ENCODE measurements at regions not wholly inside any gene's neighbourhood (a gene's known extent, or its start where the extent isn't known, plus 50 kb on each side); places are given as distances from the start of the nearest gene placed in this dataset.

GRCh38 chr5:27608992-27609391, 570.6 kb upstream of the CDH9 start:
- Histone ChIP-seq H3K4me3 (no peak overlapping the region), H3K9me3 (no peaks in the 10 kb centered on the region), H3K27me3 (no peaks in the 10 kb centered on the region), H3K27ac (no peak overlapping the region), H3K4me1 (no peaks in the 10 kb centered on the region), H3K36me3 (no peaks in the 10 kb centered on the region)
- no peak for TF ChIP-seq CTCF (IDR thresholded peaks at IDR 0.05)
- DNase-seq (ENCODE audit: low spot score) = no peak

DNA sequence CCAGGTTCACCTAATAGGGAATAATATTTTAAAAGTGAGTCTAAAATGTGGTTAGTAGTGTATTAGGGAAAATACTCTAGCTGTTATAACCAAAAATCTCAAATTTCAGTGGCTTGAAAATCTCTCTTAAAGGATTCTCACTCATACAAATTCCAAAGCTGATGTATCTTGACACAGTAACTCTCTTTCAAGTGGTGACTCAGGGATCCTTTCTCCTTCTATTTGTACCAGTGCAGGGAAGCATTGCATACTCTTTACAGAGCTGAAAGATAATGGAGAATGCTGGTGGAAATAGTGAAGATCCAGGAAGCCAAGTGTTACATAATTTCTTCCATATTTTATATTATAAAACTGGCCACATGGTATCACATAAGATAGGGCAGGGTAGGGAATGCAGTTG, 560.2 kb upstream of the CDH9 start:
- H3K4me3 ChIP-seq = no peak overlapping the region
- H3K4me1 ChIP-seq = no peaks in the 10 kb centered on the region
- H3K27ac ChIP-seq = no peak overlapping the region
- TF ChIP-seq CTCF (IDR thresholded peaks at IDR 0.05) = no peak
- no peaks in the 10 kb centered on the region for H3K27me3 ChIP-seq
- no peaks in the 10 kb centered on the region for H3K36me3 ChIP-seq
- no peaks in the 10 kb centered on the region for H3K9me3 ChIP-seq
- no peak for DNase-seq (ENCODE audit: low spot score)

- no peaks in the 10 kb centered on the region for H3K9me3 ChIP-seq
- no peak for DNase-seq (ENCODE audit: low spot score)
- no peaks in the 10 kb centered on the region for H3K4me1 ChIP-seq
- no peaks in the 10 kb centered on the region for H3K27me3 ChIP-seq
- H3K36me3 ChIP-seq = no peaks in the 10 kb centered on the region
- no peak for TF ChIP-seq CTCF (IDR thresholded peaks at IDR 0.05)
- no peak overlapping the region for H3K27ac ChIP-seq
- no peak overlapping the region for H3K4me3 ChIP-seq
Observed at GRCh38 chr5:27594141-27594540, 555.8 kb upstream of the CDH9 start.

DNA sequence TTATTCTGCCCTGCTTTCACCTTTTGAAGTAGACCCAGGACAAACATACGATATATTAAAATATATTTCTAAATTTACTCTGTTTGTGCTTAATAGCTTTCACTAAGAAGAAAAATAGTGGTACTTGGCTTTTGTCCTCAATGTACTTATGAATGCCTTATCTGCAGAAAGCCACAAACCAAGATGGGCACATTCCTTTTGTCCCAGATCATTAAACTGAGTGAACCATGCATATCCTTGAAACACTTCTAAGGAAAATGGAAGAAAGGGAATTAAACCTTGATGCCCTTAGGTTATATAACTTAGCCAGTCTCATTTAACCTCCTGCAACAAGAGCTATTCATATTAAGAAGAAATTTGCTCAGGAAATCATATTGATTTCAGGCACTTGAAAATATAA, 553.8 kb upstream of the CDH9 start:
- no peak for DNase-seq (ENCODE audit: low spot score)
- H3K9me3 ChIP-seq = no peaks in the 10 kb centered on the region
- no peak for TF ChIP-seq CTCF (IDR thresholded peaks at IDR 0.05)
- H3K4me1 ChIP-seq = no peaks in the 10 kb centered on the region
- no peak overlapping the region for H3K4me3 ChIP-seq
- H3K36me3 ChIP-seq = no peaks in the 10 kb centered on the region
- H3K27ac ChIP-seq = no peak overlapping the region
- no peaks in the 10 kb centered on the region for H3K27me3 ChIP-seq

- Histone ChIP-seq H3K4me3 (no peak overlapping the region), H3K9me3 (no peaks in the 10 kb centered on the region), H3K36me3 (no peaks in the 10 kb centered on the region), H3K4me1 (no peaks in the 10 kb centered on the region), H3K27me3 (no peaks in the 10 kb centered on the region), H3K27ac (no peak overlapping the region)
- DNase-seq (ENCODE audit: low spot score) = no peak
- TF ChIP-seq CTCF (IDR thresholded peaks at IDR 0.05) = no peak
Observed at GRCh38 chr5:27590503-27590902, 552.1 kb upstream of the CDH9 start.

- no peaks in the 10 kb centered on the region for H3K36me3 ChIP-seq
- no peak overlapping the region for H3K4me3 ChIP-seq
Observed at GRCh38 chr5:27578279-27578678, 539.9 kb upstream of the CDH9 start.

More at GRCh38 chr5:27578279-27578678, 539.9 kb upstream of the CDH9 start:
- Histone ChIP-seq H3K9me3 (no peaks in the 10 kb centered on the region), H3K4me1 (no peaks in the 10 kb centered on the region), H3K27ac (no peak overlapping the region), H3K27me3 (no peaks in the 10 kb centered on the region)
- TF ChIP-seq CTCF (IDR thresholded peaks at IDR 0.05) = no peak
- no peak for DNase-seq (ENCODE audit: low spot score)
